ENCODE measurements at regions not wholly inside any gene's neighbourhood (a gene's known extent, or its start where the extent isn't known, plus 50 kb on each side); places are given as distances from the start of the nearest gene placed in this dataset.

GRCh38 chrX:42443267-42443666, 334.7 kb downstream of the PPP1R2C start:
- dilution Hi-C loops (cut with MboI; ENCODE audit: extremely low pct_ligation_motif_present, low sequenced_read_pairs), result no loop called here
- DNase-seq (ENCODE audit: low read depth, low spot score) (no peak), FAIRE-seq (no peak)
- no peak overlapping the region for H3K27ac ChIP-seq (ENCODE audit: control insufficient read depth, insufficient read depth, low read length)
- H3K9me1 ChIP-seq (ENCODE audit: control insufficient read depth, extremely low read depth, insufficient read depth, low read length), result no peaks in the 10 kb centered on the region
- no peak overlapping the region for H3K4me3 ChIP-seq (ENCODE audit: control insufficient read depth in 2 of 3, extremely low read depth in 1 of 3, insufficient read depth in 2 of 3, low read depth in 1 of 3, low read length in 3 of 3)
- no peaks in the 10 kb centered on the region for H3K79me2 ChIP-seq (ENCODE audit: control insufficient read depth, insufficient read depth, low read length)
- no peaks in the 10 kb centered on the region for H4K20me1 ChIP-seq (ENCODE audit: control insufficient read depth, extremely low read depth, insufficient read depth, low read length)
- no peak overlapping the region for H3K9ac ChIP-seq (ENCODE audit: control insufficient read depth, extremely low read depth, insufficient read depth, low read length)
- H3K36me3 ChIP-seq (ENCODE audit: control insufficient read depth in 2 of 2, extremely low read depth in 1 of 2, insufficient read depth in 2 of 2, low read length in 2 of 2), result no peaks in the 10 kb centered on the region
- H3K27me3 ChIP-seq (ENCODE audit: control insufficient read depth, extremely low read depth, insufficient read depth, low read length), result no peaks in the 10 kb centered on the region
- no peak overlapping the region for H3K4me2 ChIP-seq (ENCODE audit: control insufficient read depth, extremely low read depth, insufficient read depth, low read depth, low read length)
- H3K9me3 ChIP-seq (ENCODE audit: control insufficient read depth, low read depth, low read length), result no peaks in the 10 kb centered on the region
- no peaks in the 10 kb centered on the region for H3K4me1 ChIP-seq (ENCODE audit: control insufficient read depth, extremely low read depth, insufficient read depth, low read length)
- no peak overlapping the region for H2AFZ ChIP-seq (ENCODE audit: control insufficient read depth, low read length)
- TF ChIP-seq EZH2 (IDR thresholded peaks at IDR 0.05; ENCODE audit: low read length), result no peak
- TF ChIP-seq CTCF (optimal IDR thresholded peaks at IDR 0.05 in 1 of 3, IDR thresholded peaks at IDR 0.05 in 1 of 3, conservative IDR thresholded peaks at IDR 0.05 in 1 of 3; ENCODE audit: extremely low read depth in 1 of 3, insufficient read depth in 2 of 3, low read length in 3 of 3), result no peak

DNA sequence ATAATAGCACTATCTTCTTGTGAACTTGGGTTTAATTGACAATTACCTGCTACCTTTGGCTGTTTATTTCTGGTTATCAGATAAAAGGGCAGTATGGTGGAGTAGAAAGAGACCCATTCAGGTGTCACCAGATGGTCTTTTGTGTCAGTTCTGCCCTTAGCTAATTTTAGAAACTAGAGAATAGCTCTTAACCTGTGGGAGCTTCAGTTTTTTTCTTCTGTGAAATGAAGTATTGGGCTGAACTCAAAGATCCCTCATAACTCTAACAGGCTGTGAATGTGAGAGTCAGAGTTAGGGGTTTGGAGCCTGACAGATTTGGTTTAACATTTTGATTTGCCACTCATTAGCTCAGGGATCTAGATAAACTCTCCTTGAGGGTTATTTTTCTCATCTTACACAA, 335.2 kb downstream of the PPP1R2C start:
- Histone ChIP-seq H3K4me1 (ENCODE audit: control insufficient read depth, extremely low read depth, insufficient read depth, low read length) (no peaks in the 10 kb centered on the region), H3K79me2 (ENCODE audit: control insufficient read depth, insufficient read depth, low read length) (no peaks in the 10 kb centered on the region), H4K20me1 (ENCODE audit: control insufficient read depth, extremely low read depth, insufficient read depth, low read length) (no peaks in the 10 kb centered on the region), H3K27me3 (ENCODE audit: control insufficient read depth, extremely low read depth, insufficient read depth, low read length) (no peaks in the 10 kb centered on the region), H3K9me3 (ENCODE audit: control insufficient read depth, low read depth, low read length) (no peaks in the 10 kb centered on the region), H3K4me2 (ENCODE audit: control insufficient read depth, extremely low read depth, insufficient read depth, low read depth, low read length) (no peak overlapping the region), H2AFZ (ENCODE audit: control insufficient read depth, low read length) (no peak overlapping the region), H3K4me3 (ENCODE audit: control insufficient read depth in 2 of 3, extremely low read depth in 1 of 3, insufficient read depth in 2 of 3, low read depth in 1 of 3, low read length in 3 of 3) (no peak overlapping the region), H3K36me3 (ENCODE audit: control insufficient read depth in 2 of 2, extremely low read depth in 1 of 2, insufficient read depth in 2 of 2, low read length in 2 of 2) (no peaks in the 10 kb centered on the region), H3K9me1 (ENCODE audit: control insufficient read depth, extremely low read depth, insufficient read depth, low read length) (no peaks in the 10 kb centered on the region), H3K9ac (ENCODE audit: control insufficient read depth, extremely low read depth, insufficient read depth, low read length) (no peak overlapping the region), H3K27ac (ENCODE audit: control insufficient read depth, insufficient read depth, low read length) (no peak overlapping the region)
- no peak for FAIRE-seq
- dilution Hi-C loops (cut with MboI; ENCODE audit: extremely low pct_ligation_motif_present, low sequenced_read_pairs), result no loop called here
- no peak for TF ChIP-seq CTCF (optimal IDR thresholded peaks at IDR 0.05 in 1 of 3, IDR thresholded peaks at IDR 0.05 in 1 of 3, conservative IDR thresholded peaks at IDR 0.05 in 1 of 3; ENCODE audit: extremely low read depth in 1 of 3, insufficient read depth in 2 of 3, low read length in 3 of 3)
- TF ChIP-seq EZH2 (IDR thresholded peaks at IDR 0.05; ENCODE audit: low read length), result no peak
- DNase-seq (ENCODE audit: low read depth, low spot score), result no peak

Measured in keratinocyte (primary cell).